ENCODE measurements at regions not wholly inside any gene's neighbourhood (a gene's known extent, or its start where the extent isn't known, plus 50 kb on each side); places are given as distances from the start of the nearest gene placed in this dataset.

GRCh38 chr2:62566847-62567246, 60.9 kb upstream of the TMEM17 start:
- DNase-seq: no peak

DNA sequence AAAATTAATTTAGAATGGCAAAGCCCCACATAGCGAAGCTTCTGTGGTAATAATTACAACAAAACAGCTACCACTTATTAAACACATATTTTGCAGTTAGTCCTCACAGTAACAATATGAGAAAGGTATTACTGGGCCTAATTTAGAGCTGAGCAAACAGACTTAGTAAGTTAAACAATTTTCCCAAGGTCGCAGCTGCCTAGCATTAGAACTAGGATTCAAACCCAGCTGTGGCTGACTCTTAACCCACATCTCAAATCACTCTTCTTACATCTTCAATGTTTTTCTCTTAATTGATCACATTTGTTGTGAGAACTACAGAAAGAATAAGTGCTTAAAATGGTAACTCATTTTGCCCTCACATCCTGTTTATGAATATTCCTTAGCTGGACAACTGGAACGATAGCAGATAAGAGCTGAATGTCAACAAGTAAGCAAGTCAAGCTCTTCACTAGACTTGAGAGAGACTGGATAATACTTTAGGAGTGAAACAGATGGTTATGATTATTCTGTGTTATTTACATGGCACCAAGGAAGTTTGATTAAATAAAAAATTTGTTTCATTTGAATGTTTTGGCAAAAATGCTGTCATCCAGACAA, 59.4 kb upstream of the TMEM17 start:
- no peak for DNase-seq

DNA sequence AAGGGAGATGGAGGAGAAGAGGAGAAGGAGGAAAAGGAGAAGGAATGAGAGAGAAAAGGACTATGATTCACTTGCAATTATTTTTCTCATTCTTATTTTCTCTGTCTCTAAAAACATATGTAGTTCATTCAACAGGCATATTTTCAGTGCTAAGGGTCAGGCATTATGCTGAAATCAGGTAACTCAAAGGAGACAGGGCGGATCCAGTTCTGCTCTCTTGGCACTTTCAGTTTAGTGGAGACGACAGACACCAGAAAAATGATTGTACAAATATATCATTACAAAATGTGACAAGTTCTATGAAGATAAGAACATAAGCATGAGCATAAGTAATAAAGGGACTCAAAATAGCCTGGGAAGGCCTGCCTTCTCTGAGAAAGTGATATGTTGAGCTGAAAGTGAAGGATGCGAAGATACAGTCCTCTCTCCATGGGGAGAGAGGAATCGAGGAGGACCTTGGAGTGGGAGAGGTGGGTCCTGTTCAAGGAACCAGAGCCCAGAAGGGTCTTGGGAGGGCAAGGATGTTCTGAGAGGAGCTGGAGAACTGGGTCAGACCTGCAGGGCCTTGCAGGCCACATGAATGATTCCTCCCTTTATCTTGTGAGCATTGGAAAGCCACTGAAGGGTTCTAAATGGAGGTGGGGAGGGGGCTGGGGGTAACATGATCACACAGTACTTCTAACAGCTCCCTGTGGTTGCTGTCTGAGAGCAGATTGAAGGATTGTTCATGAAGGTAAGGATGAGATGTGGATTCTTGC, 58.6 kb upstream of the TMEM17 start:
- DNase-seq: no peak

- DNase-seq: no peak
These were observed 55.6 kb upstream of the TMEM17 start for GRCh38 chr2:62561586-62561985.

DNA sequence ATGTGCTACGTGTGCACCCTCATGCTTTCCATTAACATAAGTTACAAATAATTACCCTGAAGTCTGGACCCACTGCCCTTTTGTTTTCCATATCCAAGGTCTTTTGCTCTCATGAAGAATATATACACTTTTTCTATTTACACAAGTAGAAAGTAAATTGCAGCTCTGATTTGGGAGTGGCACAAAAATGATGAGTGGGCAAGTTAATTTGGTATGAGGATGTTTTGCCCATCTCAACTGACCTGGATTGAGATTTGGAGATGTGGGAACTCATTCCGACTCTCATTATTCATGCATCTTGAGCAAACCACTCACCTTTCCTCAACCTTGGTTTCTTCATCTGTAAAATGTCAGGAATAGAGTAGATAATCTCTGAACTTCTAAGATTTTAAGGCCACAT, 53.6 kb upstream of the TMEM17 start:
- no peak for DNase-seq

GRCh38 chr2:62558743-62559142, 52.7 kb upstream of the TMEM17 start:
- DNase-seq: no peak

DNA sequence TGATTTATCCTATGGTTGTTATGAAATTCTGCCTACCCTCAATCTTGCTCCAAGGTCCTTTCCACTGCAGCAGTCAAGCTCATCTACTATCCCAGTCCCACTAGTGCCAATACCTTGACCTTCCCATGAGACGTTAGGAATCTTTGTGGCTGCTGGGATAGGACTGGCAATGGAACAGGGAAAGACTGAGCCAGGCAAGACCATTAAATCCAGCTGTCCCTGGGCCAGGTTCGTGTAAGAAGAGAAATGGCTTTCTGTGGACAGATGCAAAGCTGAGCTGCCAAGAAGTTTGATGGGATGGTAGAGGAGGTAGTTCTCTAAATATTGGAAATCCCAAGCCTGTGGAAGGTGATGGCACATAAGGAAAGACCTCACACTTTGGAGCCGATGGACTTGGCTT, 50.1 kb upstream of the TMEM17 start:
- DNase-seq: no peak
